Fibroblast of mammary gland (primary cell): ENCODE measurements at regions not wholly inside any gene's neighbourhood (a gene's known extent, or its start where the extent isn't known, plus 50 kb on each side); places are given as distances from the start of the nearest gene placed in this dataset.

Experiments used
- DNase-seq: peaks from one replicate; pipeline ENCODE4 v3.0.0-alpha.2; 2010; ENCODE audit warnings: low read depth
- H3K4me3 ChIP-seq: 2 replicates; pipeline ENCODE4 v1.5.1; 2011; ENCODE audit warnings: low read depth, mild to moderate bottlenecking, low read length, moderate library complexity; ENCODE audit not compliant: control insufficient read depth
- CTCF ChIP-seq: conservative IDR thresholded peaks from 2 replicates; pipeline ENCODE4 v1.5.1; 2011; ENCODE audit warnings: low read depth, low read length, inconsistent platforms; ENCODE audit not compliant: control insufficient read depth, insufficient read depth

- H3K4me3 ChIP-seq, result no peak overlapping the region
- DNase-seq, result peak; percentile 40
- no peak for TF ChIP-seq CTCF
Observed at GRCh38 chr14:85442996-85443395, 86.9 kb upstream of the FLRT2 start.

- no peak for TF ChIP-seq CTCF
- peak; percentile 36 for DNase-seq
- no peak overlapping the region for H3K4me3 ChIP-seq
Observed at GRCh38 chr14:85444635-85445034, 85.3 kb upstream of the FLRT2 start.

- DNase-seq, result no peak
- no peak for TF ChIP-seq CTCF
- no peak overlapping the region for H3K4me3 ChIP-seq
Observed at GRCh38 chr14:85445151-85445795, 84.7 kb upstream of the FLRT2 start.

- TF ChIP-seq CTCF, result no peak
Observed at GRCh38 chr14:85447883-85448282, 82.1 kb upstream of the FLRT2 start.

GRCh38 chr14:85451421-85451820 is 78.5 kb upstream of the FLRT2 start:
- H3K4me3 ChIP-seq, result no peak overlapping the region
- no peak for TF ChIP-seq CTCF
- DNase-seq, result no peak

More at GRCh38 chr14:85447883-85448282, 82.1 kb upstream of the FLRT2 start:
- H3K4me3 ChIP-seq, result no peak overlapping the region
- no peak for DNase-seq

GRCh38 chr14:85453401-85454225 is 76.3 kb upstream of the FLRT2 start:
- no peak for DNase-seq
- H3K4me3 ChIP-seq, result no peak overlapping the region
- TF ChIP-seq CTCF, result no peak
